B cell (primary cell): ENCODE measurements at regions not wholly inside any gene's neighbourhood (a gene's known extent, or its start where the extent isn't known, plus 50 kb on each side); places are given as distances from the start of the nearest gene placed in this dataset.

Experiments
- ATAC-seq: fragments of 200-7000 bp; cut with Tn5 transposase; one replicate; pipeline ENCODE4 v1.10.0; 2021; ENCODE audit warnings: low read depth, mild to moderate bottlenecking, moderate number of reproducible peaks, moderate library complexity
- CTCF ChIA-PET: fragments of 350-600 bp; sonication (Branson Sonifier 250); formaldehyde crosslinking; loops from one replicate; lab custom pipeline; 2021; ENCODE audit warnings: antibody characterized with exemption, inconsistent platforms; lab: Charles Lee
- POLR2A ChIA-PET: fragments of 350-600 bp; sonication (Branson Sonifier 250); formaldehyde crosslinking; loops from one replicate; lab custom pipeline; 2021; ENCODE audit warnings: antibody characterized with exemption; lab: Charles Lee
- DNase-seq: peaks from one replicate; pipeline ENCODE4 v3.0.0; 2013
- H2AFZ ChIP-seq: 2 replicates; pipeline ENCODE4 v1.6.1; 2012; ENCODE audit warnings: mild to moderate bottlenecking, low read depth, low read length; ENCODE audit not compliant: insufficient read depth, poor library complexity, severe bottlenecking
- H3K27ac ChIP-seq, 2 donors: 1 replicate in 1 of 2; 2 replicates in 1 of 2; pipeline ENCODE4 v1.5.1; 2012 to 2013; ENCODE audit warnings: low read length in 2 of 2, mild to moderate bottlenecking in 2 of 2, moderate library complexity in 1 of 2
- H3K27me3 ChIP-seq, 4 experiments: fragments of 200-600 bp in 1 of 4; sonication (generic) in 1 of 4; replicated peaks in 1 of 4; 1 replicate in 2 of 4; 2 replicates in 2 of 4; pipeline versions ENCODE4 v1.6.1 to v1.7.0; 2013 to 2016; ENCODE audit warnings: low read length in 3 of 4, mild to moderate bottlenecking in 2 of 4, mixed read lengths in 1 of 4, moderate library complexity in 1 of 4; ENCODE audit not compliant: insufficient read depth in 4 of 4, control insufficient read depth in 3 of 4; ENCODE audit errors: control extremely low read depth in 1 of 4
- H3K36me3 ChIP-seq, 2 experiments: replicated peaks in 1 of 2; 1 replicate in 1 of 2; 2 replicates in 1 of 2; pipeline versions ENCODE4 v1.6.1 to v1.7.1; 2013; ENCODE audit warnings: low read length in 1 of 2; ENCODE audit not compliant: insufficient read depth in 2 of 2, control insufficient read depth in 1 of 2; ENCODE audit errors: control extremely low read depth in 1 of 2, extremely low read depth in 1 of 2
- H3K4me1 ChIP-seq, 2 donors: fragments of 200-600 bp in 1 of 2; sonication (generic) in 1 of 2; 1 replicate in 1 of 2; 2 replicates in 1 of 2; pipeline versions ENCODE4 v1.5.1 to v1.6.1; 2013 to 2017; ENCODE audit warnings: low read length in 2 of 2; ENCODE audit not compliant: control insufficient read depth in 2 of 2, insufficient read depth in 2 of 2
- H3K4me2 ChIP-seq: replicated peaks from 2 replicates; pipeline ENCODE3; 2012; ENCODE audit warnings: mild to moderate bottlenecking, low read depth, low read length; ENCODE audit not compliant: poor library complexity, severe bottlenecking
- H3K4me3 ChIP-seq, 5 experiments: fragments of 200-600 bp in 1 of 5; sonication (generic) in 1 of 5; 1 replicate in 3 of 5; 2 replicates in 2 of 5; pipeline versions ENCODE4 v1.5.1 to v1.7.0; 2011 to 2016; ENCODE audit warnings: low read length in 4 of 5, mild to moderate bottlenecking in 4 of 5, low read depth in 2 of 5, control low read depth in 1 of 5, moderate library complexity in 1 of 5; ENCODE audit not compliant: insufficient read depth in 1 of 5; ENCODE audit errors: control extremely low read depth in 1 of 5, extremely low read depth in 1 of 5
- H3K79me2 ChIP-seq: fragments of 200-600 bp; sonication (generic); one replicate; pipeline ENCODE4 v1.6.0; 2016; ENCODE audit warnings: low read length; ENCODE audit not compliant: control insufficient read depth, insufficient read depth
- H3K9ac ChIP-seq: fragments of 200-600 bp; sonication (generic); 2 replicates; pipeline ENCODE4 v1.6.1; 2017; ENCODE audit warnings: mild to moderate bottlenecking, low read length, moderate library complexity
- H3K9me3 ChIP-seq, 3 donors: one replicate each; pipeline versions ENCODE4 v1.6.1 to v1.7.1; 2013; ENCODE audit warnings: low read length in 2 of 3; ENCODE audit not compliant: control insufficient read depth in 2 of 3, insufficient read depth in 1 of 3; ENCODE audit errors: control extremely low read depth in 1 of 3
- H4K20me1 ChIP-seq: 2 replicates; pipeline ENCODE4 v1.6.0; 2012; ENCODE audit warnings: mild to moderate bottlenecking, low read length; ENCODE audit not compliant: insufficient read depth, control insufficient read depth, poor library complexity, severe bottlenecking
- H3K27ac Mint-ChIP-seq: one replicate; pipeline ENCODE4 v1.8.0; 2021; ENCODE audit warnings: mixed read lengths
- H3K27me3 Mint-ChIP-seq: one replicate; pipeline ENCODE4 v1.8.0; 2021; ENCODE audit warnings: mixed read lengths
- H3K4me1 Mint-ChIP-seq: one replicate; pipeline ENCODE4 v1.8.0; 2021; ENCODE audit warnings: mixed read lengths
- H3K4me3 Mint-ChIP-seq: one replicate; pipeline ENCODE4 v1.8.0; 2021; ENCODE audit warnings: mixed read lengths
- H3K9me3 Mint-ChIP-seq: one replicate; pipeline ENCODE4 v1.8.0; 2022; ENCODE audit warnings: mixed read lengths; ENCODE audit not compliant: insufficient read depth
- CTCF ChIP-seq: fragments of 200-600 bp; IDR thresholded peaks from one replicate; pipeline ENCODE4 v1.8.0; 2022; ENCODE audit warnings: antibody characterized with exemption, mild to moderate bottlenecking
- EZH2 ChIP-seq: IDR thresholded peaks from 2 replicates; pipeline ENCODE4 v1.6.1; 2012; ENCODE audit warnings: borderline replicate concordance, low read depth, mild to moderate bottlenecking, moderate library complexity, low read length; ENCODE audit not compliant: insufficient read depth, poor library complexity, severe bottlenecking
- WGBS: methylation state at CpG from one replicate; pipeline ENCODE4 v1.1.5; 2013; ENCODE audit warnings: missing lambda C conversion rate; ENCODE audit not compliant: insufficient coverage; 5-methylcytosine and 5-hydroxymethylcytosine counted together
- intact Hi-C: fragments of 100-400 bp; cut with micrococcal nuclease; formaldehyde crosslinking; loops from one replicate; pipeline ENCODE4 v1.10.0; 2022

- no peak overlapping the region for H2AFZ ChIP-seq
- no peak overlapping the region for H3K4me3 Mint-ChIP-seq
- H4K20me1 ChIP-seq = no peaks in the 10 kb centered on the region
- H3K4me1 Mint-ChIP-seq = no peaks in the 10 kb centered on the region
- no peaks in the 10 kb centered on the region for H3K36me3 ChIP-seq
- H3K27ac Mint-ChIP-seq = no peak overlapping the region
- no peak for TF ChIP-seq CTCF
- TF ChIP-seq EZH2 = no peak
- H3K79me2 ChIP-seq = no peaks in the 10 kb centered on the region
- 89% methylated on average over 1 of the region's 2 CpGs for WGBS
- DNase-seq = no peak
- peaks cover 0 to 29% (median 1%) of the 10 kb centered on the region in 3 donors for H3K9me3 ChIP-seq
- no peak overlapping the region for H3K27ac ChIP-seq
- H3K27me3 Mint-ChIP-seq = no peaks in the 10 kb centered on the region
- no peak overlapping the region for H3K9ac ChIP-seq
- ChIA-PET CTCF (no interaction called here), POLR2A (no interaction called here)
- H3K27me3 ChIP-seq = no peaks in the 10 kb centered on the region
- H3K9me3 Mint-ChIP-seq = peaks cover 15% of the 10 kb centered on the region
- H3K4me2 ChIP-seq = no peak overlapping the region
- ATAC-seq = no peak
- no peaks in the 10 kb centered on the region for H3K4me1 ChIP-seq
- no peak overlapping the region for H3K4me3 ChIP-seq
- intact Hi-C loops = no loop called here
Measured at GRCh38 chr13:90612391-90612790, 735.1 kb upstream of the MIR17HG start.

- ChIA-PET CTCF (no interaction called here), POLR2A (no interaction called here)
- no peak overlapping the region for H3K4me2 ChIP-seq
- H3K79me2 ChIP-seq = no peaks in the 10 kb centered on the region
- DNase-seq = no peak
- no peaks in the 10 kb centered on the region for H3K27me3 ChIP-seq
- Mint-ChIP-seq H3K27me3 (no peaks in the 10 kb centered on the region), H3K27ac (no peak overlapping the region), H3K4me1 (no peaks in the 10 kb centered on the region), H3K9me3 (peaks cover 15% of the 10 kb centered on the region), H3K4me3 (no peak overlapping the region)
- no peak overlapping the region for H3K9ac ChIP-seq
- 92% methylated on average over 11 of the region's 12 CpGs for WGBS
- no peak for ATAC-seq
- peaks cover 0 to 33% (median 0%) of the 10 kb centered on the region in 3 donors for H3K9me3 ChIP-seq
- no peaks in the 10 kb centered on the region for H4K20me1 ChIP-seq
- TF ChIP-seq EZH2 = no peak
- TF ChIP-seq CTCF = no peak
- H3K27ac ChIP-seq = no peak overlapping the region
- intact Hi-C loops = no loop called here
- H3K36me3 ChIP-seq = no peaks in the 10 kb centered on the region
- no peaks in the 10 kb centered on the region for H3K4me1 ChIP-seq
- no peak overlapping the region for H3K4me3 ChIP-seq
- H2AFZ ChIP-seq = no peak overlapping the region
Measured at GRCh38 chr13:90613076-90613795, 734.3 kb upstream of the MIR17HG start.
